ENCODE measurements at regions not wholly inside any gene's neighbourhood (a gene's known extent, or its start where the extent isn't known, plus 50 kb on each side); places are given as distances from the start of the nearest gene placed in this dataset.

DNA sequence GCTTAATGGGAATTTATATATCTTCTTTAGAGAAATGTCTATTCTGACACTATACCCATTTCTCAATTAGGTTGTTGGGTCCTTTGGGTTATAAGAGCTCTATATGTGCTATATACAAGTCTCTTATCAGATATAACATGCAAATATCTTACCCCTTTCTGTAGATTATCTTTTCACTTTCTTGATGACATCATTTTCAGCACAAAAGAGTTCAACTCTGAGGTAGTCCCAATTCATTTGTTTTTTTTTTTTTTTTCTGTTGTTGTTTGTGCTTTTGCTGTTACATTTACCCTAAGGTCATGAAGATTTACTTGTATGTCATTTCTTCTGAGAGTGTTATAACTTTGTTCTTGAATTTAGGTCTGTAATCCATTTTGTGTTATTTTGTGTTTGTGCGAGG lies 326.4 kb downstream of the CENPC start:
- DNase-seq = no peak

DNA sequence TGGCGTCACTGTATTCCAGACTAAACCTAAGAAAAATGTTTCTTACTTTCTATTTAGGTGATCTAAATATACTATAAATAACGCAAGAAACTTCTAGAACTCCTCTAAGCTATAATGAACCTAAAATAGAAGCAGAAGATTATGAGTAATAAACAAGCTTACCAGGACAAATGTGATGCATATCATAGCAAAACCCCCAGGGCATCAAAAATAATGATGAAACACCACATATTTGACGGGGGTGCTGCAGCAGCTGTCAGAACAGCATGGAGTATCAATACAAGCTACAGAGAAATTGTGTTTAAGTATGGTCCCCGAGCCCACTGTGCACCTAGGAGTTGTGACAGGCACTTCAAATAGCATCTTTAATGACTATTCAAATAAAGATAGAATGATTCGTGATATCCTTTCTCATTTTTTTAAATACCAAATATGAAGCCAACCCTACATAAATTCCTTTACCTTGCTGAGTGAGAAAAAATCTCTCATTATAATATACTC lies 337.3 kb downstream of the CENPC start:
- DNase-seq = no peak

GRCh38 chr4:67204441-67204840 lies 340.9 kb downstream of the CENPC start:
- no peak for DNase-seq

- no peak for DNase-seq
These were observed 344.0 kb downstream of the CENPC start for GRCh38 chr4:67201334-67201733.

DNA sequence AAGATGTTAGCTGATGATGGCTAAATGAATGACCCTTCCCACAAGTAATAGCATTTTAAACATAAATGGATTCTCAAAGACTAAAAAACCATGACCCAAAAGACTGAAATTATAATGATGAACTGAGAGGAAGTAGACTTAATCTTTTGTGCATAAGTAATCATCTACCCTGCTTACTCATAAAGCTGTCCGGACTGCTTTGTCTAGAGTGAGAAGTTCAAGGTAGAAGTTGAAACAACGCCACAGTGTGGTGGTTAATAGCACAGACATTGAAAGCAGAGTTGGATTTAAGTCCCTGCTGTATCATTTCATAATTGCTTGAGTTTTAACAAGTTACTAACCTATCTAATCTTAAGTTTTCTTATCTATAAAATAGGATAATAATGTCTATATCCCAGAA lies 346.6 kb downstream of the CENPC start:
- no peak for DNase-seq

DNA sequence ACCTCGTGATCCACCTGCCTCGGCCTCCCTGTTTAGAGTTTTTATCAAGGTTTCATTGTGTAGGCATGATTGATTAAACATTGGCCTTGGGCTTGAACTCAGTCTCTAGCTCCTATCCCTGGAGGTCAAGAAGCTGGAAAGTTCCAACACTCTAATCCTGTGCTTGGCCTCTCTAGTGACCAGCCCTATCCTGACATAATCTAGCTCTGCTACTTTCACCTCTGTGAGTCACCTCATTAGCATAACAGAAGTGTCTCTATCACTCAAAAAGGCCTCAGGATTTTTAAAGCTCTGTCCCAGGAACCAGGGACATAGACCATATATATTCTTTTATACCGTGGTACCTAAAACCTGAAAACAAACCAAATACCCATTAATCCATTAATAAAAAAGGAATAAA lies 377.5 kb downstream of the CENPC start:
- DNase-seq = no peak

GRCh38 chr4:67162690-67163089 lies 382.6 kb downstream of the CENPC start:
- DNase-seq = no peak

DNA sequence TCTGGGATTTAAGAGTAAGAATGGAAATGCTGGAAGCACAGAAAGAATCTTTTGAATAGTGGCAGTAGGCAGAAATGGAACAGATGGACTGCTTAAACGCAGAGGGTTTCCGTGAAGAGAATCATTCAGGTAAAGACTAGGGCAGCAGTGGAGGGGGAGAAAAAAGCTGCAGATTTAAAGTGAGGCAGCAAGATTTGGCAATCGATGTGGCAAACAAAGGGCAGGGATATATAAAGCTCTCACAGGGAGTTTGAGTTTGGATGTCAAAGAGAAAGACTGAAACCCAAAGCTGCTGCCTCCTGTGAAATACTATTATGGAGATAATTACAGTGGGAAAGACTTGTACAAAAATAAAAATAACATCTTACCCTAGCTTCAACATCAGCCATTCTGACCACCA lies 384.0 kb downstream of the CENPC start:
- no peak for DNase-seq

DNA sequence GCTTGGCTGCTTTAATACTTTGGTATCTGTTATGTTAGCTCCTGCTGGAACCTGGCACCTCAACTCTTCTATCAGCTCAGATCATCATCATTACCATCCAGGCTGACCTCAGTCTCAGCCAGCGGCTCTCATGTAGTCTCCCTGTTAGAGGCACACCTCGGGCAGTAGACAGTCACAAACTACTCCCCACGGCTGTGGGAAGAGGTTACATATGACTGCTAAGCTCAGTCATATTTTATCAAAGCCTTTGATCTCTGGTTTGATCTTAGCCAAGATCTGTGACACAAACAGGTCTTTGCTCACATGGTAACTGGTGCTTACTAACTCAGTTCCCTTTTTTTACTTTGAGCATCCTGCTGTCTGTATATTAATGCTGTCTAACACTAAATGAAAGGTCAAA lies 384.9 kb downstream of the CENPC start:
- DNase-seq = no peak

GRCh38 chr4:67158666-67159065 lies 386.6 kb downstream of the CENPC start:
- no peak for DNase-seq

GRCh38 chr4:67152976-67153375 lies 392.3 kb downstream of the CENPC start:
- DNase-seq = no peak

- DNase-seq = no peak
These were observed 393.6 kb downstream of the CENPC start for GRCh38 chr4:67151376-67152343.

DNA sequence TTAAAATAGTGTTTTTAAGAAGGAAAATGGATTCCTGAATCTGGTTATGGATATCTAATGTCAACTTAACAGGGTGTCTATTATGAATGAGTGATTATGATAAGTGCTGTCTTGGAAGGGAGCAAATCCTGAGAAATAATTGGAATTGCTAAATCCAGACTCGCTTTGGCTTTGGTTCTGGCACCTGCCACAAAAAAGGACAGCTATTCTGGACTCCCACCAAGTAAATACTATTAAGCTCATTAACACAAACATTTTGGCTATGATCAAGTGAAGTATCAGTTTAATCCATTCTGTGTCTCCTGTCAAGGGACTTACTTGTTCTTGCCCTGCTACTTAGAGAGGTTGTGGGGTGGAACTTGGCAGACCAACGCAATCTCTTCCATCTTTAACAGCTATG lies 403.7 kb downstream of the CENPC start:
- DNase-seq = no peak

DNA sequence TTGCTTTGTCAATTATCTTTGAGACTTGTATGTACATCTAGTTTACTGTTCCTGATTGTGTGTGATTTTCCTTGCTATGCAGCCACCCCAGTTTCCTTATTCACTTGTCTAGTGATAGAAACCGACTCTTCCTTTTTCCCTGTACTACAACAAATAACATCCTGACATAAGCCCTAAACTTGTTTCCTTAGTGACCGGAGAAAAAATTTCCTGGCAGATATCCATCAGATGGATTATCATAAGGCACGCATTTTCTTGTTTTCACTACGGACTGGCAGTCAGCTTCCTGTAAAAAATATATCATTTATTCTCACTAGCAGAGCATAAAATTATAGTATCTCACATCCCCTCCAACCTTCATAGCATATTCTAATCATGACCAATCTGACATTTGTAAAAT lies 410.7 kb downstream of the CENPC start:
- DNase-seq = no peak

DNA sequence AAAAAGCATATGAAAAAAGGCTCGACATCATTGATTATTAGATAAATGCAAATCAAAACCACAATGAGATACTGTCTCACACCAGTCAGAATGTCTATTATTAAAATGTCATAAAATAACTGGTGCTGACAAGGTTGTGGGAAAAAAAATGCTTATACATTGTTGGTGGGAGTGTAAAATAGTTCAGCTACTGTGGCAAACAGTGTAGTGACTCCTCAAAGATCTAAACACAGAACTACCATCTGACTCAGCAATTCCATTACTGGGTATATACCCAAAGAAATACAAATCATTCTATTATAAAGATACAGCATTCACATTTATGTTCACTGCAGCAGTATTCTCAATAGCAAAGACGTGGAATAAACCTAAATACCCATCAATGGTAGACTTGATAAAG lies 412.1 kb downstream of the CENPC start:
- no peak for DNase-seq

DNA sequence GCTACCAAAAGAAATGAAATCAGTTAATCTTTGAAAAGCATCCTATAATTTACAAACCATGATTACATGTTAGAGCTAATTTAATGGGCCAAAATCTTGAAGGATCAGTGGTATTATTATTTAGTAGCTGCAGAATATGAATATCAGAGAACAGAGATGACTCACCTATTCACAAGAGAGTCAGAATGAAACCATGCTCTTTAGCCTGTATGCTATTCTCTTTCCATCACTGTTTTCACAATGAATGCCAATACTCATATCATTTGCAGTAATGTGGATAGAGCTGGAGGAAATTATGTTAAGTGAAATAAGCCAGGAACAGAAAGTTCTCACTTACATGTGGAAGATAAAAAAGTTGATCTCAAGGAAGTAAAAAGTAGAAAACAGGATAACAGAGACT lies 414.1 kb downstream of the CENPC start:
- no peak for DNase-seq

- DNase-seq = no peak
These were observed 414.9 kb downstream of the CENPC start for GRCh38 chr4:67130411-67130810.

DNA sequence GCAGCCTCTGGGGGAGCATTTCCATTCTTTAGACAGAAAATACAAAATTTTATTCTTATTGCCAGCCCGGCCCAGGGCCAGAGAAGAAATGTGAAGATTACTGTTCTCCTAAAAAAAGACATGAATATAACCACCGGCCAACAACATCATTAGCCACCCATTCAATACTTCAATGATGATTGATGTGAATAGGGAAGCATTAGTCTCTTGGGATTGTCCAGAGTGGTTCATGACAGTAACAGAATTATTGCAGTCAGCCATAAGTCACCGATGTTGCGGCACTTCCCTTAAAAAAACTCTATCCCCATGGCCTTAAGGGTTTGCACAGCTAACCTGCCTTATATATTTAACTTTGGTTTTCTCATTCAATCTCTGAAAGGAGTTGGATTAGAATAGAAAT lies 418.7 kb downstream of the CENPC start:
- no peak for DNase-seq

DNA sequence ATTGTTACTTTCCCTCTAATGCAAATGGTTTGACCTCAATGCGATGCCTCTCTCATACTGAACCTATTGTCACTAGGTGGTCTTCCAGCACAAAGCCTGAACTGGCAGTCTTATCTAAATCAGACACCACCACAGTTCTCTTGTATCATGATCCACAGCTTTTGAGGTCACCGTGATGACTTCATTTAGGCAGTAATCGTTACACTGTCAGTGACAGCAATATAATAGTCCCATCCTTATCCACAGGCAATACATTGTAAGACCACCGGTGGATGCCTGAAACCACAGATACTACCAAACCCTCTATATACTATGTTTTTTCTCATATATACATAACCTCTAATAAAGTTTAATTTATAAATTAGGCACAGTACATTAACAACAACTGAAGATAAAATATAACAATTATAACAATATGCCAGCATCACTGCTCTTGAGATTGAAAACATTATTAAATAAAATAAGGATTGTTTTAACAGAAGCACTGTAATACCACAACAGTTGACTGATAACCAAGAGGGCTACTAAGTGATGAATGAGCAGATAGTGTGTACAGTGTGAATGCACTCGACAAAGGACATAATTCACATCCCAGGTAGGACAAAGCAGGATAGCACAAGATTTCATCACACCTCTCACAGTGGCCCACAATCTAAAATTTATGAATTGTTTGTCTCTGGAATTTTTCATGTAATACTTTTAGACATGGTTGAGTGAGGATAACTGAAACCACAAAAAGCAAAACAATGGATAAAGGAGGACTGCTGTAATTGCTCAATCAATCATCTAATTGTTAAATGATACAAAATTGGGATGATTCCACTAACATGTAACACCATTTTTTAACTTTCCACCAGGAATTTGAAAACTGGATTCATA lies 419.4 kb downstream of the CENPC start:
- no peak for DNase-seq

- no peak for DNase-seq
These were observed 420.6 kb downstream of the CENPC start for GRCh38 chr4:67124716-67125115.

DNA sequence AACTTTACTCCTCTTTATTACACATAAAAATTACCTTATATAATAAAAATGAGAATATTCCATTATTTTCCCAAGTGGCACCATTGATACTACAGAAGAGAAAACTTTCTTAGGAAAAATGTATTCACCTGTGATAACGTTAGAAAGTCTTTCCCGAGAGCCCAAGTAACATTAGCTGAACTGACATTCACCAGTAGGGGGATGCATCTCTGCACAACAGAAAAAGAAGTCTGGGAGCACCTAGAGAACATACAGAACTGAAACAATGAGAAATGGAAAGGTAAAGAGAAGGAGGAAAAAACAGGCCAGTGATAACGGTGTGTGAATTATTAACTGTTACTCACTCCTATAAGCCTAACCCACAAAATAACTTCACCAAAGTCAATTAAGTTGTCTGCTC lies 423.3 kb downstream of the CENPC start:
- no peak for DNase-seq

- no peak for DNase-seq
These were observed 424.9 kb downstream of the CENPC start for GRCh38 chr4:67120369-67120768.

DNA sequence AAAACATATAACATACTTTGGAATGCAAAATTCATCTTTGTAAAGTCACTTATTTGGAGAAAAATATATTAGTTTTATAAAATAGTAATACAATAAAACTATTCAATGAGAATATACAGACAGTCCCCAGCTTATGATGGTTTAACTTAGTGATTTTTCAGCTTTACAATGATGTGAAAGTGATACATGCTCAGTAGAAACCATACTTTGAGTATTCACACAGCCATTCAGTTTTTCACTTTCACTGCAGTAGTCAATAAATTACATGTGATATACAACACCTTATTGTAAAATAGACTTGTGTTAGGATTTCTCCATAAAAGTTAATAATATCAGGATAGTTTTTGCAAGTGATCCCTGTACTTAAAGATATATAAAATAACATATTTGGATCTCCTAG lies 436.0 kb downstream of the CENPC start:
- no peak for DNase-seq
